Endothelial cell (in vitro differentiated cells): ENCODE measurements at regions not wholly inside any gene's neighbourhood (a gene's known extent, or its start where the extent isn't known, plus 50 kb on each side); places are given as distances from the start of the nearest gene placed in this dataset.

Source experiments
- DNase-seq: peaks from one replicate; pipeline ENCODE4 v3.0.0; 2021; ENCODE audit warnings: low spot score
- H3K27ac Mint-ChIP-seq: one replicate; pipeline ENCODE4 v1.8.0; 2021; ENCODE audit warnings: mixed read lengths, inconsistent platforms; ENCODE audit not compliant: unreplicated experiment
- H3K27me3 Mint-ChIP-seq: one replicate; pipeline ENCODE4 v1.8.0; 2021; ENCODE audit warnings: mild to moderate bottlenecking, moderate library complexity, mixed read lengths, inconsistent platforms; ENCODE audit not compliant: unreplicated experiment
- H3K36me3 Mint-ChIP-seq: one replicate; pipeline ENCODE4 v1.8.0; 2021; ENCODE audit warnings: mild to moderate bottlenecking, low read depth, mixed read lengths, inconsistent platforms; ENCODE audit not compliant: unreplicated experiment
- H3K4me1 Mint-ChIP-seq: one replicate; pipeline ENCODE4 v1.8.0; 2021; ENCODE audit warnings: mild to moderate bottlenecking, mixed read lengths, inconsistent platforms; ENCODE audit not compliant: unreplicated experiment
- H3K4me3 Mint-ChIP-seq: one replicate; pipeline ENCODE4 v1.8.0; 2021; ENCODE audit warnings: mild to moderate bottlenecking, mixed read lengths, inconsistent platforms; ENCODE audit not compliant: unreplicated experiment
- H3K9me3 Mint-ChIP-seq: one replicate; pipeline ENCODE4 v1.8.0; 2021; ENCODE audit warnings: mixed read lengths, inconsistent platforms; ENCODE audit not compliant: unreplicated experiment
- TF ChIP-seq, protein P1 (sequence below): fragments of 200-600 bp; sonication (generic); IDR thresholded peaks from one replicate; pipeline ENCODE4 v1.5.0; 2021; ENCODE audit warnings: antibody characterized with exemption; ENCODE audit not compliant: unreplicated experiment

DNA sequence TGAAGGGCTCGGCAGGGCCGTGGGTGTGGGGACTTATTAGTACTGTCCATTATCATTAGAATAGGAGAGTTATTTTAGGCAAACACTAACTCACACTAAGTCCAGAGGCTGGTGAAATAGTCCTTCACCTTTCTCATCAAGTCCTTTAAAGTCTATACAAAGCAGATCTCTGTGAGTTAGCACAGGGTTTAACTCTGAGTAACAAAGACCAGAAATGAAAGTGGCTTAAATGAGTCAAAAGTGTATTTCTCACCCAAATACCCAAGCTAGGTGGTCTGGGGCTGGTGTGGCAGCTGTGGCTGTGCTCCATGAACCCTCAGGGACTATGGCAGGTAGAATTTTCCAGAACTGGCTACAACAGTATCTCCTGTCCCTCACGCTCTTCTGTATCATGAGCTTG is 263.2 kb downstream of the BCOR start:
- Mint-ChIP-seq H3K27ac (no peak overlapping the region), H3K4me3 (no peak overlapping the region), H3K36me3 (no peaks in the 10 kb centered on the region), H3K27me3 (no peaks in the 10 kb centered on the region), H3K4me1 (no peaks in the 10 kb centered on the region), H3K9me3 (no peaks in the 10 kb centered on the region)
- DNase-seq, result no peak
- TF ChIP-seq, protein P1, sequence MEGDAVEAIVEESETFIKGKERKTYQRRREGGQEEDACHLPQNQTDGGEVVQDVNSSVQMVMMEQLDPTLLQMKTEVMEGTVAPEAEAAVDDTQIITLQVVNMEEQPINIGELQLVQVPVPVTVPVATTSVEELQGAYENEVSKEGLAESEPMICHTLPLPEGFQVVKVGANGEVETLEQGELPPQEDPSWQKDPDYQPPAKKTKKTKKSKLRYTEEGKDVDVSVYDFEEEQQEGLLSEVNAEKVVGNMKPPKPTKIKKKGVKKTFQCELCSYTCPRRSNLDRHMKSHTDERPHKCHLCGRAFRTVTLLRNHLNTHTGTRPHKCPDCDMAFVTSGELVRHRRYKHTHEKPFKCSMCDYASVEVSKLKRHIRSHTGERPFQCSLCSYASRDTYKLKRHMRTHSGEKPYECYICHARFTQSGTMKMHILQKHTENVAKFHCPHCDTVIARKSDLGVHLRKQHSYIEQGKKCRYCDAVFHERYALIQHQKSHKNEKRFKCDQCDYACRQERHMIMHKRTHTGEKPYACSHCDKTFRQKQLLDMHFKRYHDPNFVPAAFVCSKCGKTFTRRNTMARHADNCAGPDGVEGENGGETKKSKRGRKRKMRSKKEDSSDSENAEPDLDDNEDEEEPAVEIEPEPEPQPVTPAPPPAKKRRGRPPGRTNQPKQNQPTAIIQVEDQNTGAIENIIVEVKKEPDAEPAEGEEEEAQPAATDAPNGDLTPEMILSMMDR, result no peak

GRCh38 chrX:39835241-39835640 is 262.5 kb downstream of the BCOR start:
- H3K9me3 Mint-ChIP-seq, result no peaks in the 10 kb centered on the region
- TF ChIP-seq, protein P1, result no peak
- no peak for DNase-seq
- H3K4me1 Mint-ChIP-seq, result no peaks in the 10 kb centered on the region
- no peak overlapping the region for H3K27ac Mint-ChIP-seq
- H3K27me3 Mint-ChIP-seq, result no peaks in the 10 kb centered on the region
- H3K36me3 Mint-ChIP-seq, result no peaks in the 10 kb centered on the region
- H3K4me3 Mint-ChIP-seq, result no peak overlapping the region

DNA sequence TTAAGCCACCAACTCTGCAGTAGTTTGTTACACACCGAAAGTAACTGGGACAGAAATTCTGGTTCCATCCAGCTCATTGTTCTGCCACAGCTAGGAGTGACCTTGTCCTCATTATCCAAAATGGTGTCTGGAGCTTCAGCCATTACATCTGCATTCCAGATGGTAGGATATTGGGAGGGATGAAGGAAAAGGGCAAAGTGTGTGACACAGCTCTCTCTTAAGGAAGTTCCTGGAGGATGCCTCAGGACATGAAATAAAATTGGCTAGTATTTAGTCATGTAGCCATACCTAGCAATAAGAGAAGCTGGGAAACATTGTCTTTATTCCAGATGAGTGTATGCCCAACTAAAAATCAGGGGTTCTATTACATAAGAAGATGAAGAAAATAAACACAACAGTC is 262.0 kb downstream of the BCOR start:
- TF ChIP-seq, protein P1, result no peak
- no peaks in the 10 kb centered on the region for H3K9me3 Mint-ChIP-seq
- no peaks in the 10 kb centered on the region for H3K36me3 Mint-ChIP-seq
- no peaks in the 10 kb centered on the region for H3K4me1 Mint-ChIP-seq
- no peaks in the 10 kb centered on the region for H3K27me3 Mint-ChIP-seq
- H3K4me3 Mint-ChIP-seq, result no peak overlapping the region
- H3K27ac Mint-ChIP-seq, result no peak overlapping the region
- no peak for DNase-seq

DNA sequence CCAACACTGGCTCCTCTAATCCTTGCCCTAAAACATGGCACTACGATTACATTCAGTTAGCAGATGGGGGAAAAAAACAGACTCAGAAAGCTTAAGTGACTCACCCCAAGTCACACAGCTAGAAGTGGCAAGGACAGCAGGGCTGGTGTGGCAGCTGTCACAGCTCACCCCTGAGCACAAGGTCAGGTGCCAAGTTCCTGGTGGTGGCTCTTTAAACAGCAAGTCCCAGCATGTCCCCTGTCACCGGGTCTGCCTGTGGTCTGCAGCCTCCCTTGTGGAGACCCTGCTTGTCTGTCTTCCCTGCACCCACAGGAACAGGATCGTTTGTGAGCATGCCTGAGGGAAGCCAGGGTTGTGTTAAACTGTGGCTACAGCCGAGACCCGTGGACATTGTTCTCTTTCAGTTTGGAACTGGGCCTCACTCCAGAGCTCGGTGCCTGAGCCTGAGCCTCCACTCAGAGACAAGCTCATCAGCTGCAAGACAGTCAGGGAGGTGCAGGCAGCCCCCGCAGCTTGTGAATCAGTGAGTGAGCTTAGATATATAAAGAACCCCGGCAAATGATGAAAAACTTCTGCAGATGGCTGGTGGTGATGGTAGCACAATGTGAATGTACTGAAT is 260.8 kb downstream of the BCOR start:
- Mint-ChIP-seq H3K27ac (no peak overlapping the region), H3K9me3 (no peaks in the 10 kb centered on the region), H3K4me3 (no peak overlapping the region), H3K27me3 (no peaks in the 10 kb centered on the region), H3K4me1 (no peaks in the 10 kb centered on the region), H3K36me3 (no peaks in the 10 kb centered on the region)
- TF ChIP-seq, protein P1, result no peak
- DNase-seq, result no peak

DNA sequence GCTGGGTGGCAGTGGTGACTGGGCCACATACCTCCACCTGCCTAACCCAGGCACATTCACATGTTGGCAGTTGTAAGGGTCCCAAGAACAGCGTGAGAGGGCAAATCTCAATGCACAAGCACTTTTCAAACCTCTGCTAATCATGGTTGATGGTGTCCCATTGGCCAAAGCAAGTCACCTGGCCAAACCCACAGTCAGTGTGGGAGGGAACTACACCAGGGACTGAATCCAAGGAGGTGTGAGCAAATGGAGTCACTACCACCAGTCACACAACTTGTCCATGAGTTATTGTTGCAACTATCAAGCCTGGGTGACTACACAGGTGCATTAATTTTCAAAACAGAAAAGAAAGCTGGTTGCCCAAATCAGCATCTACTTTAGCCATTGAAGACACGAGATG is 260.1 kb downstream of the BCOR start:
- no peaks in the 10 kb centered on the region for H3K27me3 Mint-ChIP-seq
- H3K27ac Mint-ChIP-seq, result no peak overlapping the region
- H3K4me1 Mint-ChIP-seq, result no peaks in the 10 kb centered on the region
- TF ChIP-seq, protein P1, result no peak
- H3K9me3 Mint-ChIP-seq, result no peaks in the 10 kb centered on the region
- no peaks in the 10 kb centered on the region for H3K36me3 Mint-ChIP-seq
- DNase-seq, result no peak
- no peak overlapping the region for H3K4me3 Mint-ChIP-seq
